HG03045 (cell line): ENCODE measurements at regions not wholly inside any gene's neighbourhood (a gene's known extent, or its start where the extent isn't known, plus 50 kb on each side); places are given as distances from the start of the nearest gene placed in this dataset.
"Not testable (repeated sequence)": the region's sequence is repeated elsewhere in the genome, so short reads cannot be mapped to it uniquely, and the experiment has no call there.

Experiments used
- ATAC-seq: cut with Tn5 transposase; IDR thresholded peaks from one replicate; pipeline ENCODE4 v1.9.1; 2021; ENCODE audit warnings: mild to moderate bottlenecking, moderate library complexity; ENCODE audit not compliant: unreplicated experiment

DNA sequence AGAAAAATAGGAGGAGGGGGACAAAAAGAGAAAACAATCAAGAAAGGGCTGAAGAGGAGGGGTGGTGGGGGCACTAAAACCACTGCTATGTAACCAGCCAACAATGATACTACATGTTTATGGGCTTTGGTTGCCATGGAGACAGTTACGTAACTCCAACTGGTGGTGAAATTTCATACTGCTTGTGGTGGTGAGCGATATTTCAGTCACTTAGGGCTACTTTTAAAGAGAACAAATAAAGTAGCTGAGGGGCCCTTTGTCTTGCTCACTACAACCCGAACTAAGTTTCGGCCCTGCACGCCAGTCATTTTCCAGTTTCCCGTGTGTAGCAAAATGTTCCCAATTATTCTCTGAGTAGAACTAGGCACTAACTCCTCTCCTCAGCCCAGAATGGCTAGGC is 275.2 kb upstream of the EDA2R start:
- ATAC-seq = no peak

DNA sequence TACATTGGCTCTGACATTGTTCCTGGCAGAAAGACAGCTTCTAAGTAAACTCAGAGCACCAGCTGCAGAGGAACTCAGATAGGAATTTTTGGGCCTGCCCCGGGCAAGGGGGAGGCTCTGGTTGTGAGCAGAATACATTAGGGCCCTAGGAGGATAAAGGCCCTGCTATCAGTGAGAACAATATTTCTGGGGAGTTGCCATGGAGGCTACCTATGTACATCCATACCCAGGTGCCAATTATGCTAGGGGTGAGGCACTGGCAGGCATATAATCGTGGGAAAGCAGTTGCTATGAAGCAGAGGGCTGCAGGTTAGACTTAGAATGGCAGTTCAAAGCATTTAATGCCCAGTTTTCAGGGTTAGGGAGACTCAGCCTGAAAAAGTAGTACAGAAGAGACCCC is 273.5 kb upstream of the EDA2R start:
- ATAC-seq = no peak

DNA sequence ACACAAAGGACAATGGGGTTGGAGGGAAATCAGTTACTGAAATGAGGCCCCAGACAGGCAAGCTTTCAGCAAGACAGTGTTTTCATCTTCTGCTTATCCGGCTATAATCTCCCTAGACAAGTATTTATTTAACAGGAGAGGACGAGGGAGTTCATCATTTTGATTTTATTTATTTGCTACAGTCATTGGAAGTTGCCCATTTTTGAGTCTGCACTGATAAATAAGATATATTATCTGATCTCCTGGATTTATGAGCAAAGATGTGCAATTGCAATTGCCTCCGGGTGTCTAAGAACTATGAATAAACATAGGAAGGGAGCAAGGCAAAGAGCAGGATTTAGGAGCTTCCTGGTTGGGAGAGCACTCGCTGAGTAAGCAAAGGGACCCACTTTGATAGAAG is 263.2 kb upstream of the EDA2R start:
- no peak for ATAC-seq

DNA sequence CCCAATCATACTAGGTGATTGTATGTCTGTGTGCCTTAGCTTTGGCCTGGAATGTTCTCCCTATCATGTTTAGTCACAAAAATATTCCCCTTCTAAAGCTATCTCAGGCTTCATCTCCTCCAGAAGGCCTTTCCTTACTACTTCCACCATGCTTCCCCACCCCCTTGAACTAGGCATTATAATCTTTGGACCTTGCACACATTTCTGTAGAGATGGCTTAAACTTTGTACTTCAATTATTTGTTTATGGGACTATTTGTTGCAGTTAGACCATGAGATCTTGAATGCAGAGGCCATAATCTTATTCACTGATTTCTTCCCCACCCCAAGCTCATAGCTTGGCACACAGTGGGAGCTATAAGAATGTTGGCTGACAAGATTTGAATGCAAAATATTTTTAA is 262.0 kb upstream of the EDA2R start:
- ATAC-seq = no peak

DNA sequence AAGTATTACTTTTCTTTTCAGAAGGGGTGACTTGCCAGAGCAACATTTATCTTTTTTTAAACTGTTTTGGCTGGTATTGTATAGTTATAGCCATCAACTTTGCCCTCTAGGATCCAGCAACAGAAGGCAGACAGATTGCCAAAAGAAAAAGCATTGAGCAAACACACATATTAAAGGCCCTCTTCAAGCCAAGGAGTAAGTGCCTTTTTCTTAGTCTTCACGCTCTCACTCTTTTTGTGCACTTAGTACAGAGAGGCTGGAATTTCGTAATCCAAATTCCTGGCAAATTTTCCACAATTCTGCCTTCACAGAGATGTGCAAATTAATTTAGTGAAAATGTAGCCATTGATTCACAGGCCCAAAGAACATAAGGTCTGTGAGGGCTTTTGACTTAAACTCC is 253.1 kb upstream of the EDA2R start:
- no peak for ATAC-seq

DNA sequence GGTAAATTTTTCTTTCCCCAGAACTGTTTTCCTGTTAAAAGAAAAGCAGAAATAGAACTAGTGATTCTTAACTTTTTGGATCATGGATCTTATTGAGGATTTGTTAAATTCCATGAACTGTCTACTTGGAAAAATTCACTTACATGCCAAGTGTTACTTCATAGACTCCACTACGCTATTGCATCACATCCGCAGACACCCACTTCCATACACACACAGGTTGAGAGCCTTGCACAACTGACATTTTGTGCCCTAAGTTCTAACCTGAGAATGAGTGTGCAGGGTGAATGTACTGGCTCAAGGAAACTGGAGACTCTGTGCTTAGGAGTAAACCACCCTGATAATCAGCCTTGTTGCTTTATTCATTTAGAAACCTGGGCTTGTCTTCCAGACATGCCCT is 250.5 kb upstream of the EDA2R start:
- ATAC-seq = no peak

DNA sequence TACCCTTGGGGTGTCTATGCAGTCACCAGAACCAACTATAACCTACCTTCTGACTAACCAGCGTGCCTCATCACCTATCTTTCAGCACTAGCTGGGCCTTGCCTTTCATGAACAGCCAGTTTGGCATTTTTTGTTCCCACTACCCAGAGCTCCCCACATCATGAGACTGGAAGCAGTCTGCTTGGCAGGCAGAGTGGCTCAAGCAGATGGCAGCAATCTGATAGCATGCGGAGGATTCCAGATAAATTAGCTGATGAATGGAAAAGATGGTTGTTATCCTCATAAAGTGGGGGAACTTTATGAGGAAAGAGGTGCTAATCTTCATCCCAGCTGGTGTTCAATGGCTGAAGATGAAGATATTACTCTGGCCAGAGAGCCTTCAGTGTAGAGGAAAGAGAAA is 243.2 kb upstream of the EDA2R start:
- ATAC-seq = no peak

DNA sequence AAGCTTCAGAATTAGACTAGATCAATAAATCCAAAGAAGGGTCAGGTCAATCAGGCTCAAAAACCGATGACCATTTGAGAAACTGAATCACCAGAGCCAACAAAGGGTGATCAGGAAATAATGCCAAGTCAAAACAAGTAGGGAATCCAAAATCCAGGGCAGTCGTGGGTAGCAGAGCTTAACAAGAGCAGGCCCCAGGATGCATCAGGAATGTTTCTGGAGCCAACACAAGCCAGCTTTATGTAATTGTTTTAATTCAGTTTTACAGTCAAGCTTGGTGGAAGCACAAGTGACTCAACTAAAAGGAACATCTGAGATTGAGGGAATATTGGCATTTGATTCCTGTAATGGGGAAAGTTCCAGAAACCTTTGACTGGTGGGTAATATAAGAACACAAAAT is 237.9 kb upstream of the EDA2R start:
- no peak for ATAC-seq

DNA sequence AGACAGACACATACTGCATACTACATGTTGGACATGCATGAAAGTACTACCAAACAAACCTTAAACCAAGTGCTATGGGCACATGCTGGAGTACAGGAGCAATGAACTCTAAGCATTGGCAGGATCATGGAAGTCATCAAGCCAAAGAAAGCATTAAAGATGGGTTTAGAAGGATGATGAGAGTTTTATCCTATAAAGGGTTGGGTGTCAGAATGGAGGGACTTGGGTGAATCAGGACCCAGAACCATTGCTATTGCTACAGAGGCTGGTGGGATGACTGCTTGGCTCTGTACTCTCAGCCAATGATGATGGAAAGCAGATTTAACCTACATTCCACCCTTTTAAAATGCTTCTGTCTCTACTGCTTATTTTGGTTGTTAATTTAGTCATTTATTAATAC is 233.9 kb upstream of the EDA2R start:
- no peak for ATAC-seq

DNA sequence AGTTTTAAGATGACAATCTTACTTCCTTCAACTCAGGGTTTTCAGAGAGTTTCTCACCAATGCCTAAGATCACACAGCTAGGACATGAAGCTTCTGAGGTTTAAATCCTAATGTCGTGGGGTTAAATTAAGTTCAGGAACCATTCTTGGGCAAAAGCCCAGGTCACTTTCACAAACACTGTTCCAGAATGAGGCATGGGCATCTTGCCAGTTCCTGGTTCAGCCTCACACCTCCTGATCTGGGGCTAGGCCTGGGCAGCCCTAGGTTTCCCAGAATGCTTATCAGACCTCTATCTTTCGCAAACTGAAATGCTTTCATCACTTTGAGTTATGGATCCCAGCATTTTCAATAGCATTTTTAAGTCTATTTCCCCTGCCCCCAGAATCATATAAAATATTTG is 224.8 kb upstream of the EDA2R start:
- no peak for ATAC-seq

DNA sequence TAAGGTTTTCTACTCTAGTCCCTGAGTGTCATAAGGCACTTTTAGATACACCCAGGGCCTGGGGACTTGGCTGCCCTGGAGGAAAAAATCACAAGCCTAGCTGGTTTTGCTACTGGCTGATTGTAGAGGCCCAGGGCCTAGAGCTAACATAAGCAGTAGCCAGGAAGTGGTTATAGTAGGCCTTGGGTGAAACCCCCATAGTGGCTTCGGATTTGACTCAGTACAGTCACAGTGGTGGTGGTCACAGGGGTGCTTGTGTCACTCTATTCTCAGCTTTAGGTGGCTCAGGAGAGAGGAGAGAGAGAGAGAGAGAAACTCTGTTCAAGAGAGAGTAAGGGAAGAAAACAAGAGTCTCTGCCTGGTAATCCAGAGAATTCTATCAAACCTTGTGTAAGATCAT is 194.5 kb upstream of the EDA2R start:
- no peak for ATAC-seq

DNA sequence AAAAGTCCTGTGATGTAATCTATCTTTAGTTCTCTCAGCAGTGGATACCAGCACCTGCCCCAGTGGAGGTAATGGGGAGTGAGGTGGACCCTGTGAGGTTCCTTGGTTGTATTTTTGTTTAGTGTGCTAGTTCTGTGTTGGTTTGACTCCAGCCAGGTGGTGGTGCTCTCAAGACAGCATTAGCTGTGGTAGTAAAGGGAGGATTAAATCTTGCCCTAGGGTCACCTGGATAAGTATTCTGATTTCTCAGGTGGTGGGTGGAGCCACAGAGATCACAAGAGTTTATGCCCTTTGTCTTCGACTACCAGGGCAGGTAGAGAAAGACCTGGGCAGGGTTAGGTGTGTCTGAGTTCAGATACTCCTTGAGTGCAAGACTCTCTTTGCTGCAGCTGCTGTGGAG is 176.3 kb upstream of the EDA2R start:
- no peak for ATAC-seq

DNA sequence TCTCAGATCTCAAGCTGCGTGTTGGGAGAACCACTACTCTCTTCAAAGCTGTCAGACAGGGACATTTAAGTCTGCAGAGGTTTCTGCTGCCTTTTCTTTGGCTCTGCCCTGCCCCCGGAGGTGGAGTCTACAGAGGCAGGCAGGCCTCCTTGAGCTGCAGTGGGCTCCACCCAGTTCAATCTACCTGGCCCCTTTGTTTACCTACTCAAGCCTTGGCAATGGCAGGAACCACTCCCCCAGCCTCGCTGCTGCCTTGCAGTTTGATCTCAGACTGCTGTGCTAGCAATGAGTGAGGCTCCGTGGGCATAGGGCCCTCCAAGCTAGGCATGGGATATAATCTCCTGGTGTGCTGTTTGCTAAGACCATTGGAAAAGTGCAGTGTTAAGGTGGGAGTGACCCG is 155.6 kb upstream of the EDA2R start:
- not testable (repeated sequence) for ATAC-seq

DNA sequence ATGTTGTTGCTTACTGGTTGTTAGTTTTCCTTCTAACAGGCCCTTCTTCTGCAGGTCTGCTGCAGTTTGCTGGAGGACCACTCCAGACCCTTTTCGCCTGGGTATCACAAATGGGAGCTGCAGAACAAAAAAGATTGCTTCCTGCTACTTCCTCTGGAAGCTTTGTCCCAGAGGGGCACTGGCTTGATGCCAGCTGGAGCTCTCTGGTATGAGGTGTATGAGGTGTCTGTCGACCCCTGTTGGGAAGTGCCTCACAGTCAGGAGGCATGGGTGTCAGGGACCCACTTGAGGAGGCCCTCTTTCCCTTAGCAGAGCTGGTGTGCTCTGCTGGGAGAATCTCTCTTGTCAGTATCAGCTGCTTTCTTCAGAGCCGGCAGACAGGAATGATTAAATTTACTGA is 127.4 kb upstream of the EDA2R start:
- ATAC-seq = no peak

DNA sequence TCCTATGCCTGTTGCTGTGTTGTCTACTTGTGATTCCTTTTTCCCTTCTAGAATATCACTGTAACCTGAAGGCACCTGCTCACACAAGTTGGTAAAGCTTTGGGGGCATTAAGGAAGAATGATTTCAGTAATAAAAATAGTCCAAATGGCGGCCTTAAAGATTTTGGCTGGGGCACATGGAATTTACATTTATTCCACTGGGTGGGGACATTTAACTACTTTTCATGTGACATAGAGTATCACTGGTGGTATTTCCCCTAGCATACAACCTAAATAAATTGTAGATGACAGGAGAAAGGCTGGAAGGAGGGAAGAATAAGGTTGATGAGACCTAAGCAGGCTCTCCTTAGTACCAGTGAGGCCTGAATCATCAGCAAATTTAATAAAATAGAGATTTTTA is 121.8 kb upstream of the EDA2R start:
- ATAC-seq = no peak

DNA sequence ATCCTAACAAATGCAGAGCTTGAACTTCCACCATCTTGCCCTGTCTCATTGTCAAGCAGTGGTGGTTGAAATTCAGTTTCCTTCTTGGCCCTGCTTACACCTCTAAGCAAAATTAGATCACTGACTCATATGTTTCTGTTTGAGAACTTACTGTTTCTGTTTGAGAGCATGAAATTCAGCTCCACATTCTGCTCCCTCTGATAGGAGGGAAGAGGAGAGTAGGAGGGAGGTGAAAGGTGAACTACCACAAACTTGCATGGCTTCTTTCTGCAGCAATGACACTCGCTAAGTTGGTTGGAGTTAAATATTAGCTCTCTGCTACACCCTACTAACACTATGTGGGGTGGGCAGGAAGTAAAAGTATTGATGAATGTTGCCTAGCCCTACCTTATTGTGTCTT is 117.8 kb upstream of the EDA2R start:
- ATAC-seq = peak; percentile 55

DNA sequence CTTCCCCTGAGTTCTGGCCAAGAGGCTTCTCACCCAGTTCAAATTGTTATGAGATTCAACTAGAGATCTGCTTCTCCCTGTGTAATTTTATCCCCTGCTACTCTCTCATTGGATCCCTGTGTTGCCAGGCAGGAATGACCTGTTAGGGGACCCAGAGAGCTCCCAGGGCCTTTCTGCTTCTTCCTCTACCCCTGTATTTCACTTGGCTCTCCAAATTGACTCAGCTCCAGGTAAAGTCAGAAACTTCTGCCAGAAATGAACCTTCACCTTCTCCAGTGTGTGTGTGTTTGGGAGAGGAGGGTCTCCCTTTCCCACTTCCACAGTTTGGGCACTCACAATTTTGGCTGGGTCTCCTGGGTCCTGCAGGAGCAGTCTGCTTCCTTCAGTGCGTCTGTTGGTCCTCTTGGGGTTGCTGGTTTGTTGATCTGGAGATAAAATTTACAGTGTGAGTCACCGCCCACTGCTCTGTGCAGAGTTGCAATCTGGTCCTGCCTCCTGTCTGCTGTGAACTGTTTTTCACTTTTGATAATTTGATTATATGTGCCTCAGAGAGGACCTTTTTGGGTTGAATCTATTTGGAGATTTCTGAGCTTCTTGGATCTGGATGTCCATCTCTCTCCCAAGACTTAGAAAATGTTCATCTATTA is 112.4 kb upstream of the EDA2R start:
- no peak for ATAC-seq

DNA sequence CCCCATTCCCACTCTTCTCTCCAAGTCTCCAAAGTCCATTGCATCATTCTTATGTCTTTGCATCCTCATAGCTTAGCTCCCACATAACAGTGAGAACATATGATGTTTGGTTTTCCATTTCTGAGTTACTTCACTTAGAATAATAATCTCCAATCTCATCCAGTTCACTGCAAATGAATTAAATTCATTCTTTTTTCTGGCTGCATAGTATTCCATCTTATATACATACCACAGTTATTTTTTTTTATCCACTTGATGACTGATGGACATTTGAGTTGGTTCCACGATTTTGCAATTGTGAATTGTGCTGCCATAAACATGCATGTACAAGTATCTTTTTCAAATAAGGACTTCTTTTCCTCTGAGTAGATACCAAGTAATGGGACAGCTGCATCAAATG is 105.6 kb upstream of the EDA2R start:
- ATAC-seq = not testable (repeated sequence)

DNA sequence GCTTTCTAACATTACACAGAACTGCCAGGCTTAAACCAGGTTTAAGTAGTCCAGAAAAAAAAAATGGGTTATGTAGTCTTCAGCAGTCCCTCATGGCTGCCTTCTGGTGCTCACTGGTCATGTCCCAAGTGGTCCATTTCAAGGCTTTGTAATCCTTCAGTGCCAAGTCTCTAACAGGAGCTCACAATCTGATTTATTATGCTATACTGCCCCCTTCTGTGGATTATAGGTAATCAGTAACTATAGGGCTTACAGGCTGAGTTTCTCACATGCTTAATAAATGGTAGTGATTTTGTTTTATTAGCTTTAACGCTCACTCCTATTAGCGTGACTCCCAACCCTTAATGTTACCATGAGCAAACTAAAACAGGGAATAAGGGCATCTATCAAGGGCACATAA is 92.5 kb upstream of the EDA2R start:
- ATAC-seq = no peak

DNA sequence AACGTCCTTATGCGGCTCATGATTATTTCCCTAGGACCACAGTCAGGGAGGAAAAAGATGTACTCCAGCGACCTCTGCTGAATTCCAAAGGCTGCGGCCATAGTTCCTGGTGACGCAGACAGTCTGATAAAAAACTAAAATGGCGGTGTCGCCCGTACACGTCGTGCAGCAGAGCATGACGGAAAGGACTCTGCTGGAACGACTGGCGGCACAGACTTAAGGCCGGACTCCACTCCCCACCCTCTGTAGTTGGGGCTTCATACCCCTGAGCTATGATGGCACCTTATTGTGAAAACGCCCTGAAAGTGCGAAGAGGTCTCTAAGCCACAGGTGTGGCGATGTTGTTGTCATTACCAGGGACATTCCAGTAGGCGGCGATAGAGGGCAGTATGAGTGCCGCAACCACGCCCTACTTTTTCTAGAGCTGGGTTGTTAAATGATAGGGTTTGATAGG is 90.0 kb upstream of the EDA2R start:
- peak; percentile 81 for ATAC-seq

DNA sequence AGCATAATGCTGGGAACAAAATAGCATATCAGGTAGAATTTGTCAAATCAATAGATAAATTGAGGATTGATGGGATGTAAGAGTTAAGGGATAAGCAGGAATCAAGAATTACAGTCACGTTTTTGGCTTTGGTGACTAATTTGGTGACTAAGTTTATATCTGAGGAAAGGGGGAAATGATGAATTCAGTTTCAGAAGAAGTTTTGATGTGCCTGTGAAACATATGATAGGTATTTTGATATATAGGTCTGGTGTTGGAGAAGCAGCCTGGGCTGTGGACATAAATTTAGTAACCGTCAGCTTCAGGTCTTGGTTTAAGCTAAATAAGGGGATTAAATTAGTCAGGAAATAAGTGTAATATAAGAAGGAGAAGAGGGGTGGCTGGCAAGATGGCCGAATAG is 79.0 kb upstream of the EDA2R start:
- no peak for ATAC-seq

DNA sequence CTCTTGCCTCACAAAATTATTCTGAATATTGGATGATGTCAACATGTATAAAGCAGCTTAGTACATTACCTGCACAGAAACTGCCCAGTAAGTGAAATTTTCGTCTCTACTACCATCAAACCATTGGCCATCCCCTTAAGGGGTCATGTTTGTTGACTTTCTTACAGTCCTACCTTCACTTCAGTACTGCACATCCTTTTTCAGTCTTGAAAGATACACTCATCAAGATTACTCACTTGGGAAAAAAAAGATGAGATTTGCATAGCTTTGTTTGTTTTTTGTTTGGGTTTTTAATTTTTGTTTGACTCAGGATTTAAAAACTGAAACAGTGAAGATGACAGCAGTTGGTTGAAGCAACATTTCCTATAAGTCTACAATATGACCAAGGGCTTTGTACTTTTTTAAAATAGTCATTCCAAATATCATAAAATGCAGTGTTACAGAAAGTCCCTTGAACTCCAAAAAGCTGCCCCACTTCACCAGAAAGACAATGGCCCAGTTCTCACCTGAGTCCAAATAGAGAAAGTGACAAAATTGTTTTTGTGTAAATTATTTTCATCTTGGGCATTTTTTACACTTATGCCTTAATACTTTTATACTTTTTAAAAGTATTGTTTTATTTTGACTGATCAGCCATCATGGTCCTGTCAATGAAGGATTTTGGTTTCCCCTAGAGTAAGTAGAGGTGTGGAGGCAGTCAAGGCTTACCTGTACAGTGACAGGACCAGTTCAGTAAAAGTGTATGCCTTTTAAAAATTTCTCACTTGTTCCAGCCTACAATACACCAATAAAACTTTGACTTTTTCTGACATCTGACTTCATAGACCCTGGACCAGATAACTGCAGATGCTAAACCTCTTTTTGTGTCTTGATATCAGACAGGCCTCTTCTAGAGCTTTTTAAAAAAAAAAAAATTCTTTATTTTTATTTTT is 59.7 kb upstream of the EDA2R start:
- ATAC-seq = no peak
